ENCODE measurements at regions not wholly inside any gene's neighbourhood (a gene's known extent, or its start where the extent isn't known, plus 50 kb on each side); places are given as distances from the start of the nearest gene placed in this dataset.
A peak's percentile ranks its signal among the peaks of the same experiment; 100 is the strongest.

DNA sequence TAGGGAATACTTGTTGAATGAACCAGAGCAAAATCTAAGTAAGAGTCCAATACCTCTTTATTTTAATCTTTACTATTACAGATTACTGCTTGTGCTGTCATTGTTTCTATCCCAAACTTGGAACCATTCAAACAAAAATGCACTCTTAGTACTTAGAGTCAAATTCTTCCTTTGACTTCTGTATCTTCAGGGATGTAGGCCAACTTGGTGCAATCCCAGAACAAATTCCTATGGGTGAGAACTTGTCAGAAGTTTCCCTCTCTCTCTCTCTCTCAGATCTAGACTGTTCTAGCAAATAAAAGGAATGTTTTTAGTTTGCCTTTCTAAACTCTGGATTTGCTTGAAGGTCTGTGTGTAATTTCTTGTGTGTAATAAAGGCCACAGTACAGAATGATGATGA is 329.0 kb upstream of the TMTC4 start:
- no peaks in the 10 kb centered on the region for H3K9me3 ChIP-seq
- no peak overlapping the region for H3K4me3 ChIP-seq
- H3K27ac ChIP-seq, result no peak overlapping the region
- H3K4me1 ChIP-seq, result peaks cover 0 to 4% (median 0%) of the 10 kb centered on the region in 4 donors
- H3K36me3 ChIP-seq, result no peaks in the 10 kb centered on the region
- H3K27me3 ChIP-seq, result no peaks in the 10 kb centered on the region
- no peak for DNase-seq (ENCODE audit: low spot score in 2 of 2)
- TF ChIP-seq POLR2A (IDR thresholded peaks at IDR 0.05) (no peak), EP300 (IDR thresholded peaks at IDR 0.05) (peak in 1 of 2 donors; percentile 8)
- TF ChIP-seq, protein P1, sequence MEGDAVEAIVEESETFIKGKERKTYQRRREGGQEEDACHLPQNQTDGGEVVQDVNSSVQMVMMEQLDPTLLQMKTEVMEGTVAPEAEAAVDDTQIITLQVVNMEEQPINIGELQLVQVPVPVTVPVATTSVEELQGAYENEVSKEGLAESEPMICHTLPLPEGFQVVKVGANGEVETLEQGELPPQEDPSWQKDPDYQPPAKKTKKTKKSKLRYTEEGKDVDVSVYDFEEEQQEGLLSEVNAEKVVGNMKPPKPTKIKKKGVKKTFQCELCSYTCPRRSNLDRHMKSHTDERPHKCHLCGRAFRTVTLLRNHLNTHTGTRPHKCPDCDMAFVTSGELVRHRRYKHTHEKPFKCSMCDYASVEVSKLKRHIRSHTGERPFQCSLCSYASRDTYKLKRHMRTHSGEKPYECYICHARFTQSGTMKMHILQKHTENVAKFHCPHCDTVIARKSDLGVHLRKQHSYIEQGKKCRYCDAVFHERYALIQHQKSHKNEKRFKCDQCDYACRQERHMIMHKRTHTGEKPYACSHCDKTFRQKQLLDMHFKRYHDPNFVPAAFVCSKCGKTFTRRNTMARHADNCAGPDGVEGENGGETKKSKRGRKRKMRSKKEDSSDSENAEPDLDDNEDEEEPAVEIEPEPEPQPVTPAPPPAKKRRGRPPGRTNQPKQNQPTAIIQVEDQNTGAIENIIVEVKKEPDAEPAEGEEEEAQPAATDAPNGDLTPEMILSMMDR (IDR thresholded peaks at IDR 0.05), result no peak

DNA sequence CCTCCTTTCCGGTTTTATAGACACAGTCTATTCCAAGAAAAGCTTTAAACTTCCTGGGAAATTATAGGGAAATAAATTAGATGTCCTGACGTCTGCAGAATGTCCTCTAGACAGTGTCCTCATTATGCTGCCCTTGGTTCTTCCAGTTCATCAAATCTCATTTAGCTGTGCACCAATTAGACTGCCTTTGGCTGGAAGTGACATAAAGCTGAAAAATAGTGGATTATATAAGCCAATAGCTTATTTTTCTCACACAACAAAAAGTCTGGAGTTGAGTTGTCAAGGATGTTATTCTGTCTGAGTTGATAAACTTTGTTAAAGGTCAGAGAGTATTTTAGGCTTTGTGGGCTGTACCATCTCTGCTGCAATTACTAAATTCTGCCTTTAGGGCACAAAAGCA is 314.8 kb upstream of the TMTC4 start:
- Histone ChIP-seq H3K4me1 (no peaks in the 10 kb centered on the region), H3K27ac (no peak overlapping the region), H3K27me3 (no peaks in the 10 kb centered on the region), H3K9me3 (peaks cover 0 to 6% (median 1%) of the 10 kb centered on the region in 4 donors), H3K4me3 (no peak overlapping the region), H3K36me3 (no peaks in the 10 kb centered on the region)
- TF ChIP-seq, protein P1 (IDR thresholded peaks at IDR 0.05), result no peak
- TF ChIP-seq POLR2A (IDR thresholded peaks at IDR 0.05) (no peak), EP300 (IDR thresholded peaks at IDR 0.05) (no peak)
- no peak for DNase-seq (ENCODE audit: low spot score in 2 of 2)
- WGBS, 2 donors, result 19 to 21% methylated on average over 2 of the region's 2 CpGs

DNA sequence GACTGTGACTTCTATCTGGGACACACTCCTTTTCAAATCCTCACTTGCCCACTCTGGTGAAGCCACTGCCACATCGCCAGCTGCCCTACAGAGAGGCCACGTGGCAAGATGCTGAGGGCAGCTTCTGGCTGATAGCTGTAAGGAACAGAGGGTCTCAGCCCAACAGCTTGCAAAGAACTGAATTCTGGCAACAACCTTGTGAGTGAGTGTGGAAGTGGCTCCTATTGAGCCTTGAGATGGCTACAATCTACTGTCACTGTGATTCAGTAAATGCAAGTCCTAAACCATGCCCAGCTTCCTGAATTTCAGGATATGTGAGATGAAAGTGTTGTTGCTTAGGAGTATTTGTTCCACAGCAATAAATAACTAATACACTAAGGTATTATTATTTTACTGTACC is 314.3 kb upstream of the TMTC4 start:
- Histone ChIP-seq H3K36me3 (no peaks in the 10 kb centered on the region), H3K4me1 (no peaks in the 10 kb centered on the region), H3K9me3 (peaks cover 0 to 6% (median 1%) of the 10 kb centered on the region in 4 donors), H3K4me3 (no peak overlapping the region), H3K27me3 (no peaks in the 10 kb centered on the region), H3K27ac (no peak overlapping the region)
- 66 to 71% methylated on average over 2 of the region's 2 CpGs for WGBS, 2 donors
- no peak for DNase-seq (ENCODE audit: low spot score in 2 of 2)
- TF ChIP-seq EP300 (IDR thresholded peaks at IDR 0.05), result no peak
- no peak for TF ChIP-seq POLR2A (IDR thresholded peaks at IDR 0.05)
- TF ChIP-seq, protein P1 (IDR thresholded peaks at IDR 0.05), result no peak

DNA sequence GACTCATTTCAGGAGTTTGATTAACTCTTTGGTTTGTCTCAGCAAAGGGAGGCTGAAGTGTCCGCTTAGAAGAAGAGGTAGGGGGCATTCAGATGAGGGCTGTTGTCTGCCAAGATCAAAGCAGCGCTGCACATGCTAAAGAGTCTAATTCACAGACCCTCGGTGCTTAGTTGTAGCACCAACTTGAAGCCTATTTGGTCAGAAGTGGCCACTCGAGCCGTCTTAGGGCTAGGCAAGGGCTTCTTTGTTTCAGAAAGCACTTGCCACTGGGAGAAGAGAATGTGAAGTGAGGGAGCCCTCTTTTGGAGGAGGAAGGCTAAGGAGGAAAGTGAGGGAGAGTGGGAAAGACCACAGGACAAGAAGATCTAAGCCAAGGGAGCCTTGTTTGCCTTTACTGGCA is 313.4 kb upstream of the TMTC4 start:
- no peak overlapping the region for H3K4me3 ChIP-seq
- 30 to 36% methylated on average over 5 of the region's 5 CpGs for WGBS, 2 donors
- DNase-seq (ENCODE audit: low spot score in 2 of 2), result no peak
- TF ChIP-seq POLR2A (IDR thresholded peaks at IDR 0.05), result no peak
- TF ChIP-seq, protein P1 (IDR thresholded peaks at IDR 0.05), result peak in 1 of 5 experiments; percentile 8
- H3K4me1 ChIP-seq, result no peaks in the 10 kb centered on the region
- peaks cover 0 to 6% (median 1%) of the 10 kb centered on the region in 4 donors for H3K9me3 ChIP-seq
- H3K27ac ChIP-seq, result no peak overlapping the region
- H3K27me3 ChIP-seq, result no peaks in the 10 kb centered on the region
- no peaks in the 10 kb centered on the region for H3K36me3 ChIP-seq

DNA sequence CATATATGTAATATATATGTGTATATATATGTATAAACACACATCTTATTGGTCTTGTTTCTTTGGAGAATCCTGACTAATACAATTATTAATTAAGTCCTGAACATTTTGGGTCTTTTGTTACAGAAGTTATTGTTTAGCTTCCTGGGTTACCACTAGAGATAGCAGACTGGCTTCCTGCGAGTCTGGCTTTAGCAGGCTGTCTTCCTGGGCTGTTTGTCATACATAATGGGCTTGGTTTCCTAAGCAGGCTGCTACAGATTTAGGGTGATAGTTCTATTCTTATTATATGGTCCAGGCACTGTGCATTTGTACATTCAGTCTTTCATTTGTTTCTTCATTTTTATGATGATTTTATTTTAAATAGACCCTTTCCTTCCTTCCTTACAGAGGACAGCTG is 312.0 kb upstream of the TMTC4 start:
- no peaks in the 10 kb centered on the region for H3K27me3 ChIP-seq
- peaks cover 0 to 6% (median 1%) of the 10 kb centered on the region in 4 donors for H3K9me3 ChIP-seq
- 52 to 68% methylated on average over 1 of the region's 1 CpG for WGBS, 2 donors

More for the DNA sequence above, 312.0 kb upstream of the TMTC4 start:
- Histone ChIP-seq H3K4me1 (no peaks in the 10 kb centered on the region), H3K36me3 (no peaks in the 10 kb centered on the region), H3K27ac (no peak overlapping the region), H3K4me3 (no peak overlapping the region)
- TF ChIP-seq EP300 (IDR thresholded peaks at IDR 0.05) (no peak), POLR2A (IDR thresholded peaks at IDR 0.05) (no peak)
- TF ChIP-seq, protein P1 (IDR thresholded peaks at IDR 0.05), result no peak
- DNase-seq (ENCODE audit: low spot score in 2 of 2), result no peak
